NCI-H524 (cell line): ENCODE measurements at regions not wholly inside any gene's neighbourhood (a gene's known extent, or its start where the extent isn't known, plus 50 kb on each side); places are given as distances from the start of the nearest gene placed in this dataset.
"Not testable (repeated sequence)": the region's sequence is repeated elsewhere in the genome, so short reads cannot be mapped to it uniquely, and the experiment has no call there.

Experiments
- DNase-seq, 2 experiments: peaks; one replicate each; lab custom pipeline; 2025; lab: John Stamatoyannopoulos, UW

DNA sequence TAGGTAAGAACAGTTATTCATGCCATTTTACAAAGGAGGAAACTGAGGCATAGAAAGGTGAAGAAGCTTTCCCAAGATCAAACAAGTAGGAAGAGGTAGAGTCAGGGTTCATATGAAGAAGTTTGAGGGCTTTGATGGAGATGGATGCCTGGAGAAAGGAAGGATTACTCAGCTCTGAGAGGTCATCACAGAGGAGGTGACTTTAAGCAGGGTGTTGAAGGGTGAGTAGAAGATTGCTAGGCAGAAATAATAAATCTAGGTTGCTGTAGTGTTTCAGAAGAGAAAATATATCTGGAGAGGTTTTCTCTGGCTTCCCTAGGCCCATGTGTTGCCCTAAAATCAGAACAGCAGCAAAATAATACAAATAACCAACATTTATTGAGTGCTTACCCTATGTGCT, 196.3 kb downstream of the PALM2AKAP2 start:
- no peak for DNase-seq

DNA sequence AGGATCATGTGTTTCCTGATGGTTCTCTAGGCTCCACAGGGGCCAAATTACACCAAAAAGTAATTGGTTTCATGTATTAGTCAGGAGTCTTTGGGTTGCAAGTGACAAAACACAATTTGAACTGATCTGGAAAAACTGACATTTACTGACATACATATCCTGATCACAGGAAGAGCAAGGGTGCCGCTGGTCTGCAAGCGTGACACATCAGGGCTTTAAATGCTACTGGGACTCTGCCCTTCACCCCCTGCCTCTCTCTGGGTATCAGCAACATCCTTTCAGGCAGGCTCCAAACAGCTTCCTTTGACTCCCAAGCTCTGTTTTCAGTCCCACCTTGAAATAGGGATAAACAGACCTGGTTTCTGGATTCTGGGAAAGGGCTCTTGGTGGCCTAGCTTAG, 197.5 kb downstream of the PALM2AKAP2 start:
- no peak for DNase-seq

DNA sequence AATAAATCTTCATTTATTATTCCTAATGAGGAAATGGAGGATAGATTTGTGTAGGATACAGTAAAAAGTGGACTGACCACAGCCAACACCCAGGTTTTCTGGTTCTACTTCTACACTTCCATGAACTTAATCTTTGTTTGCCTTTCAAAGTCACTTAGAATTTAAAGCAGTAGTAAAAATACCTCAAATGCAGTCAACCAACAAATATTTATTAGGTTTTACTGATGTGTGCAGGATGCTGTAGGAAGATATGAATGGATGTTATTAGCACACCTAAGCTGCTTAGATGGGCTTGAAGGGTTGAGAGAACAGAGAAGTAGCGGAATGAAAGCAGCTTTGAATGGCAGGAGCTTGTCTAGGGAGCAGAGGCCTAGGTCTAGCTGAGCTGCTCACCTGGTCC, 201.1 kb downstream of the PALM2AKAP2 start:
- no peak for DNase-seq

DNA sequence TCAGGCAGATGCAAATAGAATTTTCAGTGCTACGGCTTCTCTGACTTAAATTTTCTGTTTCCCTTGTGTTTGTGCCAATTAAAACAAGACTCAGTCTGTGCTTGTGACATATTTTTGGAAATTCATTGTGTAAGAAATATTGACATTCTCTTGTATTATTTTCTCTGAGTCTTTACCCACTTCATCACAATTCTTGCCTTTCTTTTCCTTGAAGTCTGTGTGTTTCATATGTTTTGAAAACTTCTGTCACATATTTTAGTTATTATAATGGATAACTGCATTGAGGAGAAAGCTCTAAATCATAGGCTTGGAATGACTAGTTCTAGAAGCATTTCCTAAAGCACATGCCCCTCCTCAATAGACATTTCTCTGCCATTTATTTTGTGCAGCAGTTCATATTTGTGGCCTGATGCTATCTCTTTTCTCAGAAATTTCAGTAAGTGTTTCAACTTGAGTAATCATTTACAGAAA, 206.6 kb downstream of the PALM2AKAP2 start:
- DNase-seq = no peak

DNA sequence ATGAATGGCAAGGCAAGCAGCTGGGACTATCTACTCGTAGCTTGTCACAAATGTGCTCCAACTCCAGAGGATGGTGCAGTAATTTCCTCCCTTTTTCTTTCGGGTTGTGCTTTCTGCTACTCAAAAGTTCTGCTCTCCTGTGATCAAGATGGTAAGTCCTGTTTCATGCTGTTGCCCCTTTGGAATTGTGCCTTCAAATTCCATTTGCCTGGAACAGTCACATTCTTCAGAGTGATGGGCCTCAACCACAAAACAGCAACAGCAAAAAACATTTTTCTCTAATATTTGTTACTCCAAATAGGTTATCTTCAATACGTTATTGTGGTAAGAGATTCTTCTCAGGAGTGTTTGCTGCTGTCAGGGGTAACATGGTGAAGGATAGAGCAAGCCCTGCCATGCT, 209.3 kb downstream of the PALM2AKAP2 start:
- no peak for DNase-seq

DNA sequence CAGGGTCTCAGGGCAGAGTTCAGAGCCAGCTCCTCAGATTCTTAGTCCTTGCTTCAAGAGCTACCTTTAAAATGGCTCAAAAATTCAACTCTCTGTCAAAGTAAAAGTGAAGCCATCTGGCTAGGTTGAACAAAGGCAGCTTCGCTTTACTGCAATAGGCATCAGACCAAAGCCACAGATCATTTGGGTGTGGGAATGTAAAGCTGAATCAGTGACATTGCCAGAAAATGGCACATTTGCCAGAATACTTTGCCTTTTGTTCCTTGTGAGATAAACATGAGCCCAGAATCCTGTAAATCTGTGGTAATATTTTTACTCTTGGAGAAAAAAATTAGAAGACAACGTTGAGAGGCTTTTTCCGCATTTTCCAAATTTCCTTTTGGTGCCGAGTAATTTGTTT, 210.5 kb downstream of the PALM2AKAP2 start:
- DNase-seq = no peak

DNA sequence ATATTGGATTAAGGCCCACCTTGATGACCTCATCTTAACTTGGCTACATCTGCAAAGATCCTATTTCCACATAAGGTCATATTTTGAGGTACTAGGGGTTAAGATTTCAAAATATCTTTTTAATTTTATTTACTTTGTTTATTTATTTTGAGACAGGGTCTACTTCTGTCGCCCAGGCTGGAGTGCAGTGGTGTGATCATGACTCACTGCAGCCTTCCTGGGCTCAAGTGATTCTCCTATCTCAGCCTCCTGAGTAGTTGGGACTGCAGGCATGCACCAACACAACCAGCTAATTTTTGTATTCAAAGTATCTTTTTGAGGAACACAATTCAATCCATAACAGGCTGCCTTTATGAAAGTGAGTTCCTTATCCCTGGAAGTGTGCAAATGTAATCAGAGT, 212.3 kb downstream of the PALM2AKAP2 start:
- DNase-seq = no peak

DNA sequence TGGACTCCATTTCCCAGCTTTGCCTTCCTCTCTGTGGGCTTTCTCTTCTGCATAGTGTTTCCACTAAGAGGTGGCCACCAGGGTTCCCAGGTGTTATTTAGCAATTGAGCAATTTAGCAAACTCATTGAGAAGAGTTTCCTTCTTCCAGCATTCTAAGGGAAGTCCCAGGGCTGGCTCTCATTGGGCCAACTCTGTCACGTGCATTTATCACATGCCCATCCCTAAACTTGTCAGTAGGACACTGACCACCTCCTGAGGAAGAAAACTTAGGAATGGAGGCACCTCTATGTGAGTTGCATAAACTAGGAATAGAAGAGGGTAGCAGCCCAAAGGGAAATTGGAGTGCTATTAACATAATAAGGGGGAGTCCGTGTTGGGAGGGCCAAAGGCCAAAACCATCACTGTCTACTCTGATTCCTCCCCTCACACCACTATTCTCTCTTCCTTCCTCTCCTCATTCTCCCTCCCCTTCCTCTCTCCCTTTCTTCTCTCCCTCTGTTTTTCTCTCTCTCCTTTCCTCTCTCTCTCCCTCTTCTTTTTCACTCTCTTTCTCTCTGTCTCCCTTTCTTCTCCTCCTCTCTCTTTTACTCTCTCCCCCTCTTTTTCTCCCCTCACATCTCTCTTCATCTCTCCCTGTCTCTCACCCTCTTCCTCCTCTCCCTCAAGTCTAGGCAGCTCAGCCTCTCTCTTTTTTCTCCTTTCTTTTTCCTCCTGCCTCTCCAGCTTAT, 213.4 kb downstream of the PALM2AKAP2 start:
- DNase-seq = no peak

DNA sequence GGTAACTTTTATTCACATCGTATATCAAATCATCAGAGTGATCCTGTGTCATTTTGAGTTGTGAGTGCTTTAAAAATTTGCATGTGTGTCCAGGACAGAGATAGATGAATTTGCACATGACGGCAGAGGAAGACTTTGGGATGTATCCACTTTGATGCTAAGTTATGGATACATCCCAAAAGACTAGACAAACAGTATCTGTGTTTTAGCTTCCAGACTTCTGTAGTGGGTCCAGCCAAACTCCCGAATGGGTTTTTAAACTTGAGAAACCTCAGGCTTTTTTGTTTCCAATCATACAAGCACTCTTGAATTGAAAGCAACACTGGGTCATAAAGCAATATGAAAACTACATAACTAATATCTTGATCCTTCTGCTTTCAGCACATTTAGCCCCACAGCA, 213.8 kb downstream of the C9orf152 start:
- no peak for DNase-seq

DNA sequence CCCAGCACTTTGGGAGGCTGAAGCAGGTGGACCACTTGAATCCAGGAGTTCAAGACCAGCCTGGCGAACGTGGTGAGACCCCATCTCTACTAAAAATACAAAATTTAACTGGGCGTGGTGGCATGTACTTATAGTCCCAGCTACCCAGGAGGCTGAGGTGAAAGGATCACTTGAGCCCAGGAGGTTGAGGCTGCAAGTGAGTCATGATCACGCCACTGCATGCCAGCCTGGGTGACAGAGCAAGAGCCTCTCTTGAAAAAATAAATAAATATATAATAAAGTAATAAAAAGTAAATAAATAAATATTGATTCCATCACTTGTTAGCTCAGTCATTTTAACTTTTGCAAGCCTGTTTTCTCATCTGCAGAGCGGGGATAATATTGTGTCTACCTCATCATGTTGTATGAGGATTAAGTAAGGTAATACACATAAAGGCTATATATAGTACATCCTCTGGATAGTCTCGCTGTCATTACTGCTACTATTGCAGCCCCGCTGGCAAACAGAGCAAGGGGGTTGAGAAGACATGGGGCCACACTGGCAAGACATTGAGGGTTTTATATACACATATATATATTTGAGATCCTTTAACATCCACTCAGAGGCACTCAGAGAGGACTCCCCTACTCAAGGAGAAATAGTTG, 210.9 kb downstream of the C9orf152 start:
- no peak for DNase-seq

DNA sequence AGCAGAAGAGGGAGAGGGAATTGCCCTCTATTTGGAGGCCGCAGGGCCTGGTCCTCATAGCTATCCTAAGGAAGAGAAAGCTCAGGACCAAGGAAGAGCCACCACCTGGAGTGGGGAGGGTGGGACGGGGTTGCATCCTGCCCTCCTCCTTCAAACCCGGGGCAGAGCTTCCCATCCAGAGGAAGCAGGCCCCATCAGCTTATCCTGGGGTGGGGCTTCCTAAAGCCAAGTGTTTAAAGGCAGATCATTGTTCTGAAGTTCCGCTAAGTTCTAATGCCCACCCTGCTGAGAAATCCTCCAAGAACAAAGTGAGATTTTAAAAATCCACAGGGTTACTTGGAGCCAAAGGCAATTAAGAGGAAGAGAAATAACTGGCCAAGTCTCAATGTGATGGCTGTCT, 210.3 kb downstream of the C9orf152 start:
- DNase-seq = no peak

DNA sequence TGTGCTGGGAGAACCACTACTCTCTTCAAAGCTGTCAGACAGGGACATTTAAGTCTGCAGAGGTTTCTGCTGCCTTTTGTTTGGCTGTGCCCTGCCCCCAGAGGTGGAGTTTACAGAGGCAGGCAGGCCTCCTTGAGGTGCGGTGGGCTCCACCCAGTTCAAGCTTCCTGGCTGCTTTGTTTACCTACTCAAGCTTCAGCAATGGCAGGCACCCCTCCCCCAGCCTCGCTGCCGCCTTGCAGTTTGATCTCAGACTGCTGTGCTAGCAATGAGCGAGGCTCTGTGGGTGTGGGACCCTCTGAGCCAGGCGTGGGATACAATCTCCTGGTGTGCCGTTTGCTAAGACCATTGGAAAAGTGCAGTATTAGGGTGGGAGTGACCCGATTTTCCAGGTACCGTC, 202.4 kb downstream of the C9orf152 start:
- DNase-seq = not testable (repeated sequence)

DNA sequence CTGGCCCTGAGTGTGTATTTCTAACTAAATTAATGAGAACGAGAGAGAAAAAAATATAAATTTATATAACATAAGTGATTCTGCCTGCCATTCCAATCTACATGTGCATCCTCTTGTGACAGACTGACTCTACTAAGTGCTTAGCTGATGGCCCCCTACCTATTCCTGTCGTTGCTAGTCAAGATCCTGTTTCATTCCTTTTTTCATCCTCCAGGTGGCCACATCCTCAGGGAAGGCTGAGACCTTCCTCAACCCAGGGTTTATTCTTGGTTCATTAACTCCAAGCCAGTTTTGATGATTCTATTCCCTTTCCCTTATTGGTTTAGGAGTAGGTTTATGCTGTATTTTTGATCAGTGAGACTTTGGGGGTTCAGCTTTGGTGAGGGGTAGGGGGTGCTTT, 201.3 kb downstream of the C9orf152 start:
- no peak for DNase-seq

DNA sequence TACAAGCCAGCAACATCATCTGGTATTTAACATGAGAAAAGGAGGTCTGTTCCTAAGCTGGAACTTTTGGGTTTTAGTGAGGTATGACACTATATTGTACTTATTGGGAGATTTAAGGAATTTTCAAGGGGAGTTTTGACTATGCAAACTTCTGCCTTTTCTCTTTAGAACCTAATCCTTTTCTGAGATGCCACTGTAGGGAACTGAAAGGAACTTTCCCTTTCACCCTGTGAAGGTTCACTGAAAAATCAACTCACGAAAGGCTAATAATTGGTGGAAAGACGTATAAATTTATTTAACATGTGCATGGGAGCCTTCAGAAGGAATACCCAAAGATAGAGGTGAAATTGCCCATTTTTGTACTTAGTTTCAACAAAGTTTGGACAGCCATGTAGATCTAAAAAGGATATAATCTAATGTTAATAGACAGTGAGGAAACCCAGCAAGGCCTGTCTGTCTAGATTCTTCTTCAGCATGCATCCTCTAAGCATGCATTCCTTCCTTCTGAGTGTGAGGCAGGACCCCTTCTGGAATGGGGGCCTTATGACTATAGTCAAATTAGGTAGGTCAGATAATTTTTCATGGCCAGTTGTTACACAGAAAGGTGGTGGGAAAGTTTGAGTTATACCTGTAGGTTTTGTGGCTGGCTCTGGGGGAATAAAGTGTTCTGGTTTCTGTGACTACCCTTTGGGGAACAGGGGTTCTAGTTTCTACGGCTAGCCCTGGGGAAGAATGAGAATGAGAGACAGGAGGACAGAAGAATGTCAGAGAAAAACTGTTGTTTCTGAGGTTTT, 200.3 kb downstream of the C9orf152 start:
- no peak for DNase-seq

DNA sequence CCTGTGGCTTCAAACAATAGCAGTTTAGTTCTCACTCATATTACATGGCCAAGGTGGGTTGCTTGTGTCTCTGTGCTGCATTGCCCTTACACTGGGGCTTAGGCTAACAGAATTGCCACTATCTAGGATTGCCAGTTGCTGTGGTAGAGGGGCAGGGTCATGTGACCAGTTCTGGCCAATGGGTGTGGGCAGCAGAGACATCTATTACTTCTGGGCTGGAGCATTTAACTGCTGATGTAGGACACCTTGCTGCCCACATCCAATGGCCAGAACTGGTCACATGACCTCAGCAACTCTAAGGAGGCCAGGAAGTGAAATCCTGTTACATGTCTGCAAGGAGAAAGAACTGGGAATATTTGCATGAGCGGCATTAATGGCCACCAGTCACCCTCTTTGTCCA, 199.3 kb downstream of the C9orf152 start:
- DNase-seq = no peak

DNA sequence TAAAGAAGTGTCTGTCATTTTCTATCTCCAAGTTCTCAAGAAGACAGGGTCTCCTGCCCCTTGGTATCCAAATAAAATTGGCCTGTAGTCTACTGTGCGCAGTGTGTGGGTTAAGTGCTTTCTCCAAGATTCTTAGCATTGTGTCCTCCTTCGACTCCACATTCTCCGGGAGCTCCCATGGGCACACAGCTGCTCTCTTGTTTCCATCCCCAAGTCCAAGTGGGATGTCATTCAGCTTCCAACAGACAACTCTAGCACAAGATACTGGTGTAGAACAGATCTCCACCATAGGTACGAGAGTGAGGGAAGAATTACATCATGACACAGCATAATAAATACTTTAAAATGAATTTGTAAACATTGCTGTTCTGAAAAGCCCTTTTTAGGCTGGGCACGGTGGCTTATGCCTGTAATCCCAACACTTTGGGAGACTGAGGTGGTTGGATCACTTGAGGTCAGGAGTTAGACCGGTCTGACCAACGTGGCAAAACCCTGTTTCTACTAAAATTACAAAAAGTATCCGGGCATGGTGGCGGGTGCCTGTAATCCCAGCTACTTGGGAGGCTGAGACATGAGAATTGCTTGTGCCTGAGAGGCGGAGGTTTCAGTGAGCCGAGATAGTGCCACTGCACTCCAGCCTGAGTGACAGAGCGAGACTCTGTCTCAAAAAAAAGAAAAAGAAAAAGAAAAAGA, 196.2 kb downstream of the C9orf152 start:
- DNase-seq = no peak

DNA sequence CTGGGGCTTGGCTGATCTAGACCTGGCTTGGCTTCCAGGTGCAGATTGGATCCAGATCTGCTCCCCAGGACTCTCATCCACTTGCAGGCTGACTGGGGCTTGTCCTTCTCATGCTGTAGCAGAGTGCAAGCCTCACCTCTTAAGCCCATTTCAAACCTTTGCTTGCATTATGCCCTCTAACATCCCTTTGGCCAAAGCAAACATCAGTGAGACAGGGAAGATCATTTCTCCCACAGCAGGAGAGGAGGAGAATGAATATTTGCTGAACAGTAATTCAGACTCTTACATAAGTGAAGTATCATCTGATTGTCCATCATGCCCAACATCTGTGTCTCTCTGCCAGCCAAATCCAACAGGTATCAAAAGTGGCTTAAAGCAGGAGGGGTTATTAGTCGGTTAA, 194.9 kb downstream of the C9orf152 start:
- no peak for DNase-seq

DNA sequence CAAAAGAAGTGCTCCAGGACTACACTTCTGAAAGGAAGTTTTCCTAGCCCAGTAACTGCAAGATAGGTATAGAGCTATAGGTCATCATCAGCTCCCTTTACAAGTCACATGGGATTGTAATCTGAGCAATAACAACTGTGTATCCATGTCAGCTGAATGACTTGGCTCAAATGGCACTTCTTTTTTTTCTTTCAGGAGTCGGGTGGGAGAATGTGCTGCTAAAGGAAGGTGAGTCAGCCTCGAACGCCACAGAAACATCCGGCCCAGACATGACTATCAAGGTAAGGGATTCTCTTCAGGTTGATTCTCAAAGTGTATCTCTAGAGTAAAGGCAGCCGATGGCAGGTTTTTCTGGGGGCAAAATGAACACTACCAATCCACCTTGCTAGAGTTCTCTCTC, 192.2 kb downstream of the C9orf152 start:
- no peak for DNase-seq

DNA sequence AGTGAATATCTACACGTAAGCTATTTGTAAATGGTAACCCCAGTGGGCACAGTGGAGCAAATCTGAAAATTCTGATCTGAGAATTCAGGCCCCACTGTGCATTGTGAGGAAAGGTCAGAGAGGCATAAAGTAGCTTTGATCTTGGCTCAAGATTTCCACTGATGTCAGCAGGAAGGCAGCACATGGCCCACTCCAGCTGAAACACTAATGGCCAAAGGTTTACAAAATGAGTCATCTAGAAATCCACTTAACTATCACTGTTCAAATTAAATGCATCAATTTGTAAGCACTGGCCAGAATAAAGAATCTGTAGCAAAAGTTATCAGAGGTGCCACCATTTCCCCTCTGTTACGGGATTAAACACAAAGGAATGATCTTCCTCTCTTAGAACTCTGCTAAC, 191.6 kb downstream of the C9orf152 start:
- DNase-seq = no peak

DNA sequence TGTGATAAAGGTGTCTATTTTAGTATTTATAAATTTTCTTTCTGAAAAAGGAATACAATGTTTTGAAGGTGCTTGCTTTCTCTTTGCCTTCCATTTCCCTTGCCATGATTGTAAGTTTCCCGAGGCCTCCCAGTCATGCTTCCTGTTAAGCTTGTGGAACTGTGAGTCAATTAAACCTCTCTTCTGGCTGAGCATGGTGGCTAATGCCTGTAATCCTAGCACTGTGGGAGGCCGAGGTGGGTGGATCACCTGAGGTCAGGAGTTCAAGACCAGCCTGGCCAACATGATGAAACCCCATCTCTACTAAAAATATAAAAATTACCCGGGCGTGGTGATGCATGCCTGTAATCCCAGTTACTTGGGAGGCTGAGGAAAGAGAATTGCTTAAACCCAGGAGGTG, 187.7 kb downstream of the C9orf152 start:
- DNase-seq = not testable (repeated sequence)

DNA sequence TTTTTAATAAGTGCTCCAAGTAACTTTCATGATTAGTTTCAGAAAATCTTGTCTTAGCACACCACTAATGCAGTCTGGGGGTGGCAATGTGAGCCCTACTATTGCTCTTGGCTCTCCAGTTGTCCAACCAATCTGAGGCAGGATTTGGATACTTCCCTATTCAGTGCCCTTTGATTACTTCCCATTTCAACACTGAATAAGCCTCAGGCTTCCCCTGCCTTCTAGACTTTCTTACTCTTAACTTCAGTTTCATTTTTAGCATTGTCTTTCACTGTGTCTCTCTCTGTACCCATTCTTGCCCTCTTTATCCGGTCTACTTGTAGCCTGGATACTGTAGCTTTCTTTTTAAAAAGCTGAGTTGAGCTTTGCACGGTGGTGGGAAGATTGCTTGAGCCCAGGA, 186.1 kb downstream of the C9orf152 start:
- no peak for DNase-seq

DNA sequence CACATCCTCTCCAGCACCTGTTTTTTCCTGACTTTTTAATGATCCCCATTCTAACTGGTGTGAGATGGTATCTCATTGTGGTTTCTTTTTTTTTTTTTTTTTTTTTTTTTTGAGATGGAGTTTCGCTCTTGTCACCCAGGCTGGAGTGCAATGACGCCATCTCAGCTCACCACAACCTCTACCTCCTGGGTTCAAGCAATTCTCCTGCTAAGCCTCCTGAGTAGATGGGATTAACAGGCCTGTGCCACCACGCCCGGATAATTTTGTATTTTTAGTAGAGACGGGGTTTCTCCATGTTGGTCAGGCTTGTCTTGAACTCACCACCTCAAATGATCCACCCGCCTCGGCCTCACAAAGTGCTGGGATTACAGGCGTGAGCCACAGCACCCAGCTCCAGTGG, 184.7 kb downstream of the C9orf152 start:
- DNase-seq = not testable (repeated sequence)
